Mesothelial cell of epicardium (in vitro differentiated cells): ENCODE measurements at regions not wholly inside any gene's neighbourhood (a gene's known extent, or its start where the extent isn't known, plus 50 kb on each side); places are given as distances from the start of the nearest gene placed in this dataset.

ENCODE experiments used
- DNase-seq, 2 experiments: peaks; one replicate each; pipeline ENCODE4 v3.0.0; 2021; ENCODE audit warnings: low spot score in 2 of 2; ENCODE audit not compliant: unreplicated experiment in 2 of 2
- H3K27ac Mint-ChIP-seq: 2 replicates; pipeline ENCODE4 v1.8.0; 2021; ENCODE audit warnings: mixed read lengths
- H3K27me3 Mint-ChIP-seq: 2 replicates; pipeline ENCODE4 v1.8.0; 2021; ENCODE audit warnings: low read depth, mixed read lengths
- H3K36me3 Mint-ChIP-seq: 2 replicates; pipeline ENCODE4 v1.8.0; 2021; ENCODE audit warnings: mixed read lengths
- H3K4me1 Mint-ChIP-seq: 2 replicates; pipeline ENCODE4 v1.8.0; 2021; ENCODE audit warnings: mixed read lengths
- H3K4me3 Mint-ChIP-seq: 2 replicates; pipeline ENCODE4 v1.8.0; 2021; ENCODE audit warnings: mild to moderate bottlenecking, moderate library complexity, mixed read lengths
- H3K9me3 Mint-ChIP-seq: 2 replicates; pipeline ENCODE4 v1.8.0; 2021; ENCODE audit warnings: mixed read lengths
- TF ChIP-seq, protein P1 (sequence below): fragments of 200-600 bp; sonication (generic); IDR thresholded peaks from one replicate; pipeline ENCODE4 v1.5.0; 2021; ENCODE audit warnings: antibody characterized with exemption; ENCODE audit not compliant: unreplicated experiment

DNA sequence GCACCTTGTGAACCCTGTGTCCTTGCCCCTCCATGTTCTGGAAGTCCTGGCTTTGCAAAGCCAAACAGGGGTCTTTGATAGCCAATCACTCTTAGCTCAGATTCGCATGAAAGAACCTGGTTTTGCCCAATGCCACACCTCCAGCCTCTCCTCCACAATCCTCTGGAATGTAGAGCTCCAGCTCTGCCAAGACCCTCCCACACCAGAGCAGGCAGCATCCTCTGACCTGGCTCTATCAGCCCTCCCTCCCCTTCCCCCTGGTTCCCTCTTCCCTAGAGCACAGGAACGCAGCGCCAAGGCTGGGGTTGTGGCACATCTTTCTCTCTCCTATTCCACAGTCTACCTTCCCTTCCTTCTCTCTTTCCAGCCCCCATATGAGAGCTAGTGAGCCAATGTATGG is 133.3 kb downstream of the RPLP1 start:
- Mint-ChIP-seq H3K36me3 (no peaks in the 10 kb centered on the region), H3K27ac (no peak overlapping the region), H3K27me3 (peaks cover 14% of the 10 kb centered on the region), H3K4me3 (no peak overlapping the region), H3K9me3 (peaks cover 3% of the 10 kb centered on the region), H3K4me1 (no peaks in the 10 kb centered on the region)
- TF ChIP-seq, protein P1, sequence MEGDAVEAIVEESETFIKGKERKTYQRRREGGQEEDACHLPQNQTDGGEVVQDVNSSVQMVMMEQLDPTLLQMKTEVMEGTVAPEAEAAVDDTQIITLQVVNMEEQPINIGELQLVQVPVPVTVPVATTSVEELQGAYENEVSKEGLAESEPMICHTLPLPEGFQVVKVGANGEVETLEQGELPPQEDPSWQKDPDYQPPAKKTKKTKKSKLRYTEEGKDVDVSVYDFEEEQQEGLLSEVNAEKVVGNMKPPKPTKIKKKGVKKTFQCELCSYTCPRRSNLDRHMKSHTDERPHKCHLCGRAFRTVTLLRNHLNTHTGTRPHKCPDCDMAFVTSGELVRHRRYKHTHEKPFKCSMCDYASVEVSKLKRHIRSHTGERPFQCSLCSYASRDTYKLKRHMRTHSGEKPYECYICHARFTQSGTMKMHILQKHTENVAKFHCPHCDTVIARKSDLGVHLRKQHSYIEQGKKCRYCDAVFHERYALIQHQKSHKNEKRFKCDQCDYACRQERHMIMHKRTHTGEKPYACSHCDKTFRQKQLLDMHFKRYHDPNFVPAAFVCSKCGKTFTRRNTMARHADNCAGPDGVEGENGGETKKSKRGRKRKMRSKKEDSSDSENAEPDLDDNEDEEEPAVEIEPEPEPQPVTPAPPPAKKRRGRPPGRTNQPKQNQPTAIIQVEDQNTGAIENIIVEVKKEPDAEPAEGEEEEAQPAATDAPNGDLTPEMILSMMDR: no peak
- no peak for DNase-seq

DNA sequence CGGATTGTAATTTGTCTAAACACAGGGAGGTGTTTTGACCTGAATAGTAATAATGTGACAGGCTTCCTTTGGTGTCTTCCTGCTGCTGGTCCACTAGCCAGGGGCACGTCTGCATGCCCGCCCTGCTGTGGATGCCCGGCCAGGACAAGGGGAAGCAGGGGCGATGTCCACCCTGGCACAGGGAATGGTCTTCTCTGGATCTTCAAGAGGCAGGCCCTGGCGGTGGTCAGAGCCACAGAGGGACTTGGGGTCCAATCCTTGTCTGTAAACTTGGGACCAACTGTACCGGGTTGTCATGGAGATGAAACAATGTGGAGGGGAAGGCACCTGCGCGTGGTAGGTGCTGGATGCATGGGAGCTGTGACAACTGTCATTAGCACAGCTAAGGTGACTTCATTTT is 134.1 kb downstream of the RPLP1 start:
- no peak for DNase-seq
- H3K4me1 Mint-ChIP-seq: no peaks in the 10 kb centered on the region
- H3K4me3 Mint-ChIP-seq: no peak overlapping the region
- peaks cover 3% of the 10 kb centered on the region for H3K9me3 Mint-ChIP-seq
- H3K27ac Mint-ChIP-seq: no peak overlapping the region
- H3K36me3 Mint-ChIP-seq: no peaks in the 10 kb centered on the region
- TF ChIP-seq, protein P1: no peak
- H3K27me3 Mint-ChIP-seq: peaks cover 7% of the 10 kb centered on the region

DNA sequence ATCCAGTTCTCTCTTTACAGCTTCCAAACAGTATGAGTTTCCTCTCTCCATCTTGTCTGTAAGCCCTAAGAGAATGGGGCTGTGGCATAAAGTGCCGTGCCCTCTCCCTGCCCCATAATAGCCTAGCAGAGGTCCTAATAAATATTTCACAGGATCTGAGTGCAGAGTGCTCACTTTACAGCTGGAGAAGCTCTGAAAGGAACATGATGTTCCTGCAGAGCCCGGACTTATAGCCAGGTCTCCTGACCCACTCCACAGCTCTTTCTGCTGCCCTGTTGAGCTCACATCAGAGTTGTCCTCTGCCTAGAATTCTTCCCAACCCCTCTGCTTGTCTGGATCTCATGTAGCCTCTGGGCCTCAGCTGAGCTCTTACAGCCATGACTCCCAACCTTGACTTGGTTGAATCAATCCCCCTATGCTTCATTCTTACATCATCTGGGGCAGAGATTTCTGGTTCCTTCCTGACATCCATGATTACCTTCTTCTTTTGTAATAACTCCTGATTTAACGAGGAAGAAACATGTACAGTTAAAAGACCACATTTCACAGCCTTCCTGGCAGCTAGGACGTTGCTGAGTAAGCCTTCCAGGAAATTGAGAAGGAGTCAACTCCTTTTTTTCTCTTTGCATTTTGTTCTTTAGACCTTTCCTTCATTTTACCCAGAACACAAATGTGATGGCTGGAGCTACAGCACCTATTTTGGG is 135.3 kb downstream of the RPLP1 start:
- H3K27me3 Mint-ChIP-seq: peaks cover 7% of the 10 kb centered on the region
- H3K36me3 Mint-ChIP-seq: no peaks in the 10 kb centered on the region
- TF ChIP-seq, protein P1: no peak
- no peak overlapping the region for H3K27ac Mint-ChIP-seq
- no peak overlapping the region for H3K4me3 Mint-ChIP-seq
- peaks cover 3% of the 10 kb centered on the region for H3K4me1 Mint-ChIP-seq
- H3K9me3 Mint-ChIP-seq: peaks cover 3% of the 10 kb centered on the region
- no peak for DNase-seq

DNA sequence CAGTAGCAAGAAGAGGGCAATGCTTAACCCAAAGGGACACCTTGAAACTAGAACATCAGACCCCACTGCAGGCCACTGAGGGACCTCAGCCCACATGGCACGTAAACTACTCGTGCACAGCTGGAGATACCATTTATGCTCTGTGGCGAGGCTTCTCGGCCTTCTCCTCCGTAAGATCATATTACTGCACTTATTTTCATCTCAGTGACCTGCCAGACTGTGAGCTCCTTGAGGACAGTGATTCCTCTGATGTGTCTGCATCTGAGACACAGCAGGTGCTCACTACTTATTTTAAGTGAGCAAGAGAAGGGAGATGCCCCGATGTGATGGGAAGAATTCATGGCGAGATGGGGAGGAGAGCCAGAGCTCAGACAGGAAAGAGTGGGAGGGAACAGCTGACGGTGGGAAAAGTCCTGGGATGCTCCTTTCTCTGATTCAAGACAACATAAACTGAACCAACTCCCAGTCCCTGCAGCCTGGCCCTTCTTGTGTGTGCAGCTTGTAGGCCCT is 137.6 kb downstream of the RPLP1 start:
- no peak for DNase-seq
- Mint-ChIP-seq H3K9me3 (peaks cover 3% of the 10 kb centered on the region), H3K27ac (no peak overlapping the region), H3K4me3 (no peak overlapping the region), H3K36me3 (no peaks in the 10 kb centered on the region), H3K27me3 (peaks cover 7% of the 10 kb centered on the region), H3K4me1 (peaks cover 20% of the 10 kb centered on the region)
- TF ChIP-seq, protein P1: no peak

DNA sequence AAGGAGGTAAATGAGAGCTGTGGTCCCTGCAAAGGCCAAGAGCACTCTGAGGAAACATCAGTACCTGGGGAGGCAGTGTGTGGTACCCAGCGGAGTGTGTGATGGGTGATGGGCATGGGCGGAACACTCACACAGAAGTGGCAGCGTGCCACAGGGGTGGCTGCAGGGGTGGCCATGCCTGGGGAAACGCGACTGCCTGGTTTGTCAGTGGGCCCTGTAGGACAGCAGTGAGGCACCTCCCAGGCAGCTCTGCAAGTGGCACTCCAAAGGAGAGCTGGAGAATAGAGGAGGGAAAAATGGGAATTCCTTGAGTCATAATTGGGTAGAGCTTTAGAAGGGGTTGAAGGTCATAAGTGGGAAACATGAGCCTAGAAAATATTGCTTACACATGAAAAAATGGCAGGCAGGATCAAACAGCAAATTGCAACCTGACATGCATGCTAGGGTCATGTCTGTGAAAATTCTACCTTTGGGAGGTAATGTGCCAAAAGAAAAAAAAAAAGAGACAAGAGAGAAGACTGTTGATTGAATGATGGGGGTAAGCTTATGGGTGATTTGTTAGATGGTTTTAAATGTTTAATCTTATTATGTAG is 138.4 kb downstream of the RPLP1 start:
- H3K9me3 Mint-ChIP-seq: peaks cover 3% of the 10 kb centered on the region
- TF ChIP-seq, protein P1: no peak
- DNase-seq: no peak
- no peaks in the 10 kb centered on the region for H3K36me3 Mint-ChIP-seq
- peaks cover 7% of the 10 kb centered on the region for H3K27me3 Mint-ChIP-seq
- no peak overlapping the region for H3K4me3 Mint-ChIP-seq
- H3K4me1 Mint-ChIP-seq: peaks cover 26% of the 10 kb centered on the region
- no peak overlapping the region for H3K27ac Mint-ChIP-seq
